ENCODE measurements at regions not wholly inside any gene's neighbourhood (a gene's known extent, or its start where the extent isn't known, plus 50 kb on each side); places are given as distances from the start of the nearest gene placed in this dataset.

DNA sequence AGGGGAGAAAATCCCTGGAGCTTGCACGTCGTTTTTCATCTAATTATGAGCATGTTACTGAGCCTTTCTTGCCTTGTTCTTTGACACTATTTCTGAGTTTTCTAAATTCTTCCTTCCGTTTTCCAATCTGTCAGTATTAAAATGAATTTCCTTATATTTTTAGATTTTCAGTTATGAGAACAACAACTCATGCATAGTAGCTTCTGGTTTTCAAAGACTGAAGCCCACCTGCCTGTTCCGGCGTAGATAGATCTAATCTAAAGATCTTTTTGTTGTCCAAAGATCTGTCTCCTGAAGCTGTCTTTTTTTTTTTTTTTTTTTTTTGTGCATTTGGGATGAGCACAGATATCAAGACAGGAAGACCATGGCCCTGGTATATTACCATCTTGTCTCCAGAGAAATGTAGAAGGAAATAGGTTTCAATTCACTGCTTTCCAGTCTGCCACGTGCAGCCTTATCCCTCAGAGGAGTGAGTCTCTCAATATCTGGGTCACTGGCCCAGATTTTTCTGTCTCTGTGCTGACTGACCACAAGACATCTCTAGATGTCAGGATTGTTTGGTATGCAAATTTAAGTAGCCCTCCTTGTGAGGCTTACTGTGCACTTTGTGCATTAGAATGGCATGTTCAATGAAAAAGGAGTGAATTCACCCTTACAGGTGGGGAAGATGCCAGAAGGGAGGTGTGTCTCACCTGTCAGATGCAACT is 222.3 kb upstream of the TMC3 start:
- no peak overlapping the region for H3K27ac ChIP-seq
- no peak overlapping the region for H3K4me3 ChIP-seq
- peaks cover 0 to 6% of the 10 kb centered on the region in 2 donors for H3K9me3 ChIP-seq
- H3K4me1 ChIP-seq: no peaks in the 10 kb centered on the region
- no peak for TF ChIP-seq POLR2A (IDR thresholded peaks at IDR 0.05)
- TF ChIP-seq, protein P1, sequence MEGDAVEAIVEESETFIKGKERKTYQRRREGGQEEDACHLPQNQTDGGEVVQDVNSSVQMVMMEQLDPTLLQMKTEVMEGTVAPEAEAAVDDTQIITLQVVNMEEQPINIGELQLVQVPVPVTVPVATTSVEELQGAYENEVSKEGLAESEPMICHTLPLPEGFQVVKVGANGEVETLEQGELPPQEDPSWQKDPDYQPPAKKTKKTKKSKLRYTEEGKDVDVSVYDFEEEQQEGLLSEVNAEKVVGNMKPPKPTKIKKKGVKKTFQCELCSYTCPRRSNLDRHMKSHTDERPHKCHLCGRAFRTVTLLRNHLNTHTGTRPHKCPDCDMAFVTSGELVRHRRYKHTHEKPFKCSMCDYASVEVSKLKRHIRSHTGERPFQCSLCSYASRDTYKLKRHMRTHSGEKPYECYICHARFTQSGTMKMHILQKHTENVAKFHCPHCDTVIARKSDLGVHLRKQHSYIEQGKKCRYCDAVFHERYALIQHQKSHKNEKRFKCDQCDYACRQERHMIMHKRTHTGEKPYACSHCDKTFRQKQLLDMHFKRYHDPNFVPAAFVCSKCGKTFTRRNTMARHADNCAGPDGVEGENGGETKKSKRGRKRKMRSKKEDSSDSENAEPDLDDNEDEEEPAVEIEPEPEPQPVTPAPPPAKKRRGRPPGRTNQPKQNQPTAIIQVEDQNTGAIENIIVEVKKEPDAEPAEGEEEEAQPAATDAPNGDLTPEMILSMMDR (IDR thresholded peaks at IDR 0.05): no peak
- no peak for DNase-seq
- H3K27me3 ChIP-seq: no peaks in the 10 kb centered on the region
- no peaks in the 10 kb centered on the region for H3K36me3 ChIP-seq
- intact Hi-C loops (cut with DNase I; ENCODE audit: low total_unique reads): no loop called here

DNA sequence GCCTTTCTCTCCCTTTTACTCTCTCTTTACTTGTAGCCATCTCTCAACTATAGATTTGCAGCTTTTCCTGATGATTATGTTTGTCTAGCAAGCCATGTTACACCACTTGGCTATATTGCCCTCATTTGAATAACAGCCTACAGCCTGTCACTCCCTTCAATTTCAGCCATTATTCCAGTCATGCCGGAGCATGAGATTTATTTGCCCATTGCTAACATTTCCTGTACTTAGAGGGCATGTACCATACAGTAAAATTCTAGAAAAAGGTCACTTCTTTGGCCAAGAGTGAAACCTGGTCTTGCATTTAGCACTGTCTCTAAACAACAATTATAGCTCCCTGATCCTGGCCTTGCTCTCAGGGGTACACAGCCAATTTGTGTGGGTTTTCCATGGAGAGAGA is 221.7 kb upstream of the TMC3 start:
- intact Hi-C loops (cut with DNase I; ENCODE audit: low total_unique reads): no loop called here
- Histone ChIP-seq H3K4me3 (no peak overlapping the region), H3K4me1 (no peaks in the 10 kb centered on the region), H3K36me3 (no peaks in the 10 kb centered on the region), H3K27ac (no peak overlapping the region), H3K27me3 (no peaks in the 10 kb centered on the region), H3K9me3 (peaks cover 0 to 1% of the 10 kb centered on the region in 2 donors)
- no peak for DNase-seq
- TF ChIP-seq POLR2A (IDR thresholded peaks at IDR 0.05): no peak
- TF ChIP-seq, protein P1 (IDR thresholded peaks at IDR 0.05): no peak

DNA sequence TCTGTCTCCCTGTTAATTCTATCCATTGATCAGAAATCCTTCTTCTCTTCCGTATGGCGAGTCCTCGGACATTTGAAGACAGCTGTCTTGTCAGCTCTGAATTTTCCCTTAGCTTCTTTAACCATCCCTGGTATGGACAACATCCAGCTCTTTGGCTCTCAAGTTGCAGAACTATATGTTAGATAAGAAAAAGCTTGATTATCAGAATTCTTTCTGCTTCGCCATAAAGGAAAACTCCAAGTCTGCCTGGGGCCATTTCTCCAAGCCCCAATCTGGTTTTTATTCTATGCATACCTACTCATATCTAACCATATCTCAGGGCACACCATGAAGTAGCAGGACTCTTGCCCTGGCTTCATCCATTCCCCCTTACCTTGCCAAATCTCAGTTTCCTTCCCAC is 215.7 kb upstream of the TMC3 start:
- intact Hi-C loops (cut with DNase I; ENCODE audit: low total_unique reads): no loop called here
- H3K4me1 ChIP-seq: no peaks in the 10 kb centered on the region
- TF ChIP-seq, protein P1 (IDR thresholded peaks at IDR 0.05): no peak
- TF ChIP-seq POLR2A (IDR thresholded peaks at IDR 0.05): no peak
- H3K36me3 ChIP-seq: no peaks in the 10 kb centered on the region
- H3K27ac ChIP-seq: no peak overlapping the region
- H3K4me3 ChIP-seq: no peak overlapping the region
- H3K27me3 ChIP-seq: no peaks in the 10 kb centered on the region
- no peaks in the 10 kb centered on the region for H3K9me3 ChIP-seq
- no peak for DNase-seq

DNA sequence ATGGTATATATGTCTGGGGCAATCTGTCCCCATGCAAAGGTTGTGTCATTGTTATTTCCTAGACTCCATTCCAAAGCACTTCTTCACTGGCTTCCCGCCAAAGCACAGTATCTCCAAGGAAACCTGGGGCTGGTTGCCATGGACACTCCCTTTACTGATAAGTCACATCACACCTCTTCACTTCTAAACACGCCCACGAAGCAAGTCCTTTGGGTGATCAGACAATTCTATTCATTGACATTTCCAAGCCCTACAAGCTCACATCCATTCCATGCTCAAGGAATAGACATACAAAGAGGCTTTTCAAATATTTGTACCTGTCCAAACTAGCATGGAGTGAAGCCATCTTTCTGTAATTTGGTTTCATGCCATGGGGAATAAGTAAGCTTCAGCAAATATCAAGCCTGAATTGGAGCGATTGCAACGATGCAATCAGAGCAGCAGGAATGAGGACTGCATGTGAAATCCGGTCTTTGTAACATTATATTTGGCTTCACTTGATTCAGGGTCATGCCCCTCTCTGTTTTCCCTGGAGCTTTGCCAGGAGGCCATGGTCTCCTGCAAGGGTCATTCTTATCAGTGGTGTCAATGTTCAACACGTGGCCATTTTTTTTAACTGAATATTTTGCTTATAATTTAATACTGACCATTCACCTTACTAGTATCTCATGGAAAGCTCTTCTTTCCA is 201.6 kb upstream of the TMC3 start:
- no peaks in the 10 kb centered on the region for H3K9me3 ChIP-seq
- H3K4me1 ChIP-seq: no peaks in the 10 kb centered on the region
- H3K36me3 ChIP-seq: no peaks in the 10 kb centered on the region
- H3K27ac ChIP-seq: no peak overlapping the region
- intact Hi-C loops (cut with DNase I; ENCODE audit: low total_unique reads): no loop called here
- H3K4me3 ChIP-seq: no peak overlapping the region
- H3K27me3 ChIP-seq: no peaks in the 10 kb centered on the region
- no peak for DNase-seq
- TF ChIP-seq, protein P1 (IDR thresholded peaks at IDR 0.05): no peak
- TF ChIP-seq POLR2A (IDR thresholded peaks at IDR 0.05): no peak

DNA sequence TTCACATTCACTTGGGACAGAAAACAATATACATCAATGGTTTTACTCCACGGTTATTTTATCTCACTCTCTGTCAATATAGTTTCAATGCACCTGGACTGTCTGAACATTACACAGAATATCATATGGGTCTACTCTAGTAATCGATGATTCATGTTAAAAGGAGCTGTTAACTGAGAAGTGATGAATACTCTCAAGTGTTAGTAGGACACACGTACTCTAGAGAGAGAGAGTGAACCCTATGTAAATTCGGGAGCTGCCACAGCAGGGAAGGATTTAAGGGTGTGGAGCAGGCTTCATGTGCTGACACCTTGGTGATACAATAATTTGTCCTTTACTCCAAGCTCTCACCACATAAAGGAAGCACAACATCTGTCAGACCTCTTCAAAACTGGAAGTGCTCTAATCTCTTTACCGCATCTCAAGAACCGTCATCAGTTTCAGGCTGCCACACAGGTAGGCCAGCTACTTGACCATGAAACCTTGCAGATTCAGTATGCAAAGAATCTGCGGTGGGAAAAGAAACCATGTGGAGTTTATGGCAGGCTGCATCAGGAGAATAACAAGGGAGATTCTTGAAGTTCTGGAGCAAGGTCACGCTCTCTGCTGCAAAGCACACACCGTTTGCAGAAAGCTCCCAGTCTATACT is 199.2 kb upstream of the TMC3 start:
- Histone ChIP-seq H3K27me3 (no peaks in the 10 kb centered on the region), H3K4me1 (no peaks in the 10 kb centered on the region), H3K9me3 (no peaks in the 10 kb centered on the region), H3K4me3 (no peak overlapping the region), H3K27ac (no peak overlapping the region), H3K36me3 (no peaks in the 10 kb centered on the region)
- no peak for DNase-seq
- TF ChIP-seq, protein P1 (IDR thresholded peaks at IDR 0.05): no peak
- TF ChIP-seq POLR2A (IDR thresholded peaks at IDR 0.05): no peak
- intact Hi-C loops (cut with DNase I; ENCODE audit: low total_unique reads): no loop called here
